ENCODE measurements at regions not wholly inside any gene's neighbourhood (a gene's known extent, or its start where the extent isn't known, plus 50 kb on each side); places are given as distances from the start of the nearest gene placed in this dataset.

GRCh38 chr10:128281861-128282260 is 155.6 kb upstream of the MKI67 start:
- Histone ChIP-seq H3K27ac (ENCODE audit: low read length) (no peak overlapping the region), H3K4me1 (ENCODE audit: control insufficient read depth, insufficient read depth, low read length) (no peaks in the 10 kb centered on the region), H3K4me3 (ENCODE audit: low read length) (no peak overlapping the region), H3K9me3 (ENCODE audit: control insufficient read depth, low read length) (no peaks in the 10 kb centered on the region), H3K27me3 (ENCODE audit: control insufficient read depth, insufficient read depth) (no peaks in the 10 kb centered on the region)
- 92% methylated on average over 14 of the region's 14 CpGs for whole genome bisulfite sequencing
- intact Hi-C loops (cut with DNase I), result no loop called here
- ATAC-seq (no peak), DNase-seq (no peak)

DNA sequence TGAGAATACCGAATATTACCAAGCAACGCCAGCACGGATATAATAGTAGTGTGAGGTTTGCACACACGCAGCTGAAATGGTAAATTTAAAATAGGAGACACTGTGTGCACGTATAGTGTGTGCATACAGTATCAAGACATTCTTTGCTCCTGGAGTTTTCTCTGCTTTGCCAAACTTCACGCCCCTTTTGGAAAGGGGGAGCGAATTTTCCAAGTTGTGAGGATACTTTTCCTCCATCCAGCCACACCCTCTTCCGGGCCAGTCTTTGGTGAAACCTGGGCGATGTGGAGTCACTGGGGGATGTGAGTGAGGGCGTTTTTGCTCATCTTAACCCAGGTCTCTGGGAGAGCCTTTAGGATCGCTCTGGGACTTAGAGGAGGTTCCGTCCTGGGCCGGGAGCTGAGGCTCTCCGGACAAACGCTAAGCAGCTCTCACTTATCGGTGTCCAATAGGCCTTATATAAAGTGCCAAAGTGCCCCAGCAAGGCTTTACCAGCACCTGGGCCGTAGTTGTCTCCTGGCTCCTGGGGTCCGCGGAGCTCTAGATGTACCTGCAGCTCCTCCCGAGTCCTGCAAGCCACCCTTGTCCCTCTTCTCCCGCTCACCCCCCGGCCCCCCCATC is 160.0 kb upstream of the MKI67 start:
- no peak overlapping the region for H3K27ac ChIP-seq (ENCODE audit: low read length)
- WGBS, result 28% methylated on average over 22 of the region's 22 CpGs
- H3K4me3 ChIP-seq (ENCODE audit: low read length), result peak overlapping the region; percentile 46
- DNase-seq (no peak), ATAC-seq (no peak)
- peaks cover 4% of the 10 kb centered on the region for H3K27me3 ChIP-seq (ENCODE audit: control insufficient read depth, insufficient read depth)
- peaks cover 2% of the 10 kb centered on the region for H3K9me3 ChIP-seq (ENCODE audit: control insufficient read depth, low read length)
- H3K4me1 ChIP-seq (ENCODE audit: control insufficient read depth, insufficient read depth, low read length), result no peaks in the 10 kb centered on the region
- intact Hi-C loops (cut with DNase I), result no loop called here

GRCh38 chr10:128286762-128287500 is 160.7 kb upstream of the MKI67 start:
- H3K4me1 ChIP-seq (ENCODE audit: control insufficient read depth, insufficient read depth, low read length), result no peaks in the 10 kb centered on the region
- H3K27ac ChIP-seq (ENCODE audit: low read length), result no peak overlapping the region
- peaks cover 4% of the 10 kb centered on the region for H3K27me3 ChIP-seq (ENCODE audit: control insufficient read depth, insufficient read depth)
- WGBS, result 5% methylated on average over 63 of the region's 63 CpGs
- DNase-seq, result no peak
- H3K4me3 ChIP-seq (ENCODE audit: low read length), result peak overlapping the region; percentile 46
- H3K9me3 ChIP-seq (ENCODE audit: control insufficient read depth, low read length), result peaks cover 2% of the 10 kb centered on the region
- no peak for ATAC-seq
- intact Hi-C loops (cut with DNase I), result no loop called here

GRCh38 chr10:128287921-128288320 is 161.7 kb upstream of the MKI67 start:
- intact Hi-C loops (cut with DNase I), result no loop called here
- ATAC-seq (no peak), DNase-seq (no peak)

DNA sequence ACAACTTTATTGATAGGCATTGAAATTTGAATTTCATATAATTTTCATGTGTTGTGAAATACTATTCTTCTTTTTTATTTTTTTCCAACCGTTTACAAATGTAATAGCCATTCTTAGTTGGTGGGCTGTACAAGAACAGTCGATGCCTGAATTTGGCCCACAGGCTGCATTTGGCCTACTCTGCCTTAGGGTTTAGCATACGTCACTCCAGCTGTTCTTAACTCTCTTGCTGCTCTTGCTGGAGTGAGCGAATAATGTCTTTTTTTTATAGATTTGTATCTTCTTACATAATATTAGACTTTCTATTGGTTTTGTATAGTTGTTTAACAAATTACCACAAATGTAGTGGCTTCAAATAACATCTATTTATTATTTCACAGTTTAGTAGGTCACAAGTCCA is 163.4 kb upstream of the MKI67 start:
- Histone ChIP-seq H3K27me3 (ENCODE audit: control insufficient read depth, insufficient read depth) (peaks cover 4% of the 10 kb centered on the region), H3K4me1 (ENCODE audit: control insufficient read depth, insufficient read depth, low read length) (no peaks in the 10 kb centered on the region), H3K27ac (ENCODE audit: low read length) (no peak overlapping the region), H3K4me3 (ENCODE audit: low read length) (no peak overlapping the region), H3K9me3 (ENCODE audit: control insufficient read depth, low read length) (peaks cover 2% of the 10 kb centered on the region)
- intact Hi-C loops (cut with DNase I), result no loop called here
- WGBS, result 84% methylated on average over 4 of the region's 4 CpGs
- no peak for DNase-seq
- no peak for ATAC-seq

More at GRCh38 chr10:128287921-128288320, 161.7 kb upstream of the MKI67 start:
- Histone ChIP-seq H3K4me3 (ENCODE audit: low read length) (no peak overlapping the region), H3K4me1 (ENCODE audit: control insufficient read depth, insufficient read depth, low read length) (no peaks in the 10 kb centered on the region), H3K27ac (ENCODE audit: low read length) (no peak overlapping the region), H3K27me3 (ENCODE audit: control insufficient read depth, insufficient read depth) (peaks cover 4% of the 10 kb centered on the region), H3K9me3 (ENCODE audit: control insufficient read depth, low read length) (peaks cover 2% of the 10 kb centered on the region)
- 83% methylated on average over 6 of the region's 6 CpGs for WGBS

DNA sequence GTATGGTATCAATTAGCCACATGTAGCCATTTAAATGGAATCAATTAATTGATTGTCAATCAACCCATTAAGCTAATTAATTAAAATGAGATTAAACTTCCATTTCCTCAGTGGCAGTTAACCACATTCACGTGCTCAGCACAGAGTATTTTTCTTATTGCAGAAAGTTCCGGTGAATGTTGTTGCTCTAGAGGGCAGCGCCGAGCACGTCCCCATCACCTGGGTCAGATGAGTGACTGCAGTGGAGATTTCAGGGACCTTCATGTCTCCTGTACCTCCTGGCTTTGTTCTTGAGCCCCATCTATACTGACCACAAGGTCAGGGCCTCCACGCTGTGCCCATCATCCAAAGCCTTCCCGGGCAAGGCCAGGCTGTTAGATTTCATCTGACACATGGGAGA is 168.8 kb upstream of the MKI67 start:
- Histone ChIP-seq H3K4me3 (ENCODE audit: low read length) (no peak overlapping the region), H3K4me1 (ENCODE audit: control insufficient read depth, insufficient read depth, low read length) (peaks cover 2% of the 10 kb centered on the region), H3K9me3 (ENCODE audit: control insufficient read depth, low read length) (peaks cover 1% of the 10 kb centered on the region), H3K27me3 (ENCODE audit: control insufficient read depth, insufficient read depth) (peaks cover 2% of the 10 kb centered on the region), H3K27ac (ENCODE audit: low read length) (no peak overlapping the region)
- intact Hi-C loops (cut with DNase I), result no loop called here
- WGBS, result 85% methylated on average over 7 of the region's 7 CpGs
- ATAC-seq (no peak), DNase-seq (no peak)

DNA sequence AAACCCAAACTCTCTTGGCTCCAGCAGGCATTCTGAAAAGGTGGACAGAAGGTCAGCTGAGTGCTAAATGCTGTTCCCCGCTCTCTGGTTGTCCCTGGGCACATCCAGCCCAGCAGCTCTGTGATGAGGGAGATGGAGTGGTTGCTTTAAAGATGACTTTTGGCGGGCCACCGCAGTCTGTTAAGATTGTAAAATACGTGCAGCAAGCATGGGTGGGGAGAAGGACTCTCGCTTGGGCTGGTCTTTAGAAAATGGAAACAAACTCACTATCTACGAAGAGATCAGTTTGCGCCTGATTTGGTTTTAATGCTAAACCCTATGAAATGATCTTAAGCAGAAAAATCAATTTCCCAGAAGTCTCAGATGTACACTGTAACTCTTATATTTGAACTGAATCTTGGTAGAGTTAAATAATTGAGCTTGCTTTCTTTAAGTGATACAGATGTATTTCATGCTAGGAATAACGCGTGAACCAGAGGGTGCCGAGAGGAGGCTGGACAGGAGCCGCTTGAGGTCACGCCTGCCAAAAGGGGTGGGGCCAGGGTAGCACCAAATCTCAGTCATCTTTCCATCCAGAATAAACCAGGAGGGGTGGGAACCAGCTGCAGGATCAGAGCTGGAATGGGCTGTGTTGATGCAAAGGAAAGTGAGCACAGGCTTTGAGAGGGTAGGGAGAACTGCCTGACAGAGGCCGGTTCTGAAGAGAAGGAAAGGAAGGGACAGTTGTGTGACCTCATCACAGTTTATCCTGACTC is 170.2 kb upstream of the MKI67 start:
- no peaks in the 10 kb centered on the region for H3K27me3 ChIP-seq (ENCODE audit: control insufficient read depth, insufficient read depth)
- intact Hi-C loops (cut with DNase I), result no loop called here
- 50% methylated on average over 13 of the region's 13 CpGs for WGBS
- ATAC-seq (peak; percentile 58 to 78), DNase-seq (peak; percentile 46 to 88 (median 85))
- no peaks in the 10 kb centered on the region for H3K9me3 ChIP-seq (ENCODE audit: control insufficient read depth, low read length)
- H3K4me3 ChIP-seq (ENCODE audit: low read length), result no peak overlapping the region
- H3K4me1 ChIP-seq (ENCODE audit: control insufficient read depth, insufficient read depth, low read length), result peaks cover 2% of the 10 kb centered on the region
- H3K27ac ChIP-seq (ENCODE audit: low read length), result no peak overlapping the region

DNA sequence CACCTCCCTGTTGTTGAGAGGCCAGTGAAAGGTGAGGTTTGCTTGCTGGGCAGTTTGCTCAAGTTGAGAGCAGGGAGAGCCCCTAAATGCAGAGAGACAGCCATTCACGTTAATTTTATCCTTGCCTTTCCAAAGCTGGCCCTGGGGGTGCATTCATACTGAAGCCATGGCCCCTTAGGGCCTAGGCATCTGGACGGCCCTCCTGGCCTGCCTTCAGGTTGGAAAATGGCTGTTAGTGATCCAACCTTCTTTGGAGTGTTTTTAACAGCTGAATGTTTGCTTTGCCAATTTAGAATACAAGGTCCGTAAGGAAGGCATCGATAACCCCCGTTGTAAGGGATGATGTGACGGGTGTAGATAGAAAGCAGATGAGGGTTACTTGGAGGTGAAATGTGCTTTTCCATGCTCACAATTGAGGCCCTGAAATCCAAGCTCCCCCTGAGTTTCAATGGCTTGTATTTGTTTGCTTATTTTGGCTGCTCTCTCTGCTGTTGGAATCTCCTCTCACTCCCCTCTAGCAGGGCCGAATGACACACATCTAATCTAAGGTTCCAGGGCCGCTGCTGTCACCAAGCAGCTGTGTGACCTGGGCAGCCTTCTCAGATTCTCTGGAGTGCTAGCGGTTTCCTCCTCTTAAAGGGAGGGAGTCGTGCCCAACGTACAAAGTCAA is 171.6 kb upstream of the MKI67 start:
- no peak overlapping the region for H3K27ac ChIP-seq (ENCODE audit: low read length)
- DNase-seq (peak in 2 of 3 donors; percentile 68 to 73), ATAC-seq (peak; percentile 77 to 82)
- no peaks in the 10 kb centered on the region for H3K9me3 ChIP-seq (ENCODE audit: control insufficient read depth, low read length)
- H3K4me1 ChIP-seq (ENCODE audit: control insufficient read depth, insufficient read depth, low read length), result peaks cover 2% of the 10 kb centered on the region
- no peak overlapping the region for H3K4me3 ChIP-seq (ENCODE audit: low read length)
- WGBS, result 32% methylated on average over 11 of the region's 11 CpGs
- intact Hi-C loops (cut with DNase I), result no loop called here
- H3K27me3 ChIP-seq (ENCODE audit: control insufficient read depth, insufficient read depth), result no peaks in the 10 kb centered on the region

DNA sequence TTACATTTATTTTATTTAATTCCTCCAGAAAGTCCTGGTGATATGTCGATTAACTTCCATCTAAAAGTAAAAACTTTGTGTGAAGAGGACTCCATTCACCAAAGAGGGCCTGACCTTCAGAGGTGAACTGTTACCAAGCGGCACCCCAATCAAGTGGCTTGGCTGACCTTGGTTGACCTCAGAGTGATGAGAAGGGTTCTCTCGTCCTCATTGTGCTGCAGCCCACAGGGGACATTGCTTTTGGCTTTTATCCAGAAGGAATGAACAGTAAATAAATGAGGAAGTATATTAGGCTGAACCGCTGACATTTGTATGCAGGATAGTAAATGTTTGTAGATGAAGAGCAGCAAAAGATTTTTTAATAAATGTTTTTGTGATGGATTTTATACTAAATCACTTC is 172.4 kb upstream of the MKI67 start:
- WGBS, result 41% methylated on average over 4 of the region's 4 CpGs

GRCh38 chr10:128300290-128300824 is 174.1 kb upstream of the MKI67 start:
- intact Hi-C loops (cut with DNase I), result no loop called here
- H3K4me1 ChIP-seq (ENCODE audit: control insufficient read depth, insufficient read depth, low read length), result peaks cover 2% of the 10 kb centered on the region
- no peaks in the 10 kb centered on the region for H3K27me3 ChIP-seq (ENCODE audit: control insufficient read depth, insufficient read depth)
- H3K27ac ChIP-seq (ENCODE audit: low read length), result no peak overlapping the region
- no peak for DNase-seq
- H3K9me3 ChIP-seq (ENCODE audit: control insufficient read depth, low read length), result no peaks in the 10 kb centered on the region
- H3K4me3 ChIP-seq (ENCODE audit: low read length), result no peak overlapping the region
- no peak for ATAC-seq
- WGBS, result 77% methylated on average over 13 of the region's 13 CpGs

More for the DNA sequence above, 172.4 kb upstream of the MKI67 start:
- Histone ChIP-seq H3K9me3 (ENCODE audit: control insufficient read depth, low read length) (no peaks in the 10 kb centered on the region), H3K4me1 (ENCODE audit: control insufficient read depth, insufficient read depth, low read length) (peaks cover 2% of the 10 kb centered on the region), H3K27ac (ENCODE audit: low read length) (no peak overlapping the region), H3K27me3 (ENCODE audit: control insufficient read depth, insufficient read depth) (no peaks in the 10 kb centered on the region), H3K4me3 (ENCODE audit: low read length) (no peak overlapping the region)
- ATAC-seq (no peak), DNase-seq (no peak)
- intact Hi-C loops (cut with DNase I), result no loop called here
